Ovary (tissue), 3 donors: ENCODE measurements at regions not wholly inside any gene's neighbourhood (a gene's known extent, or its start where the extent isn't known, plus 50 kb on each side); places are given as distances from the start of the nearest gene placed in this dataset.

Source experiments
- EP300 ChIP-seq: sonication (generic); formaldehyde crosslinking; IDR thresholded peaks from one replicate; pipeline ENCODE4 v1.6.1; 2017; ENCODE audit warnings: antibody characterized with exemption
- POLR2A ChIP-seq: fragments of 450-650 bp; IDR thresholded peaks from one replicate; pipeline ENCODE4 v1.6.1; 2017; ENCODE audit warnings: antibody characterized with exemption, mild to moderate bottlenecking, moderate library complexity
- TF ChIP-seq, protein P1 (sequence below), 3 donors: fragments of 450-650 bp in 2 of 3; fragments of 200-600 bp in 1 of 3; IDR thresholded peaks; one replicate each; pipeline versions ENCODE4 v1.5.1 to v1.8.0; 2016 to 2022; ENCODE audit warnings: antibody characterized with exemption in 3 of 3, mild to moderate bottlenecking in 1 of 3
- donor health status: DM: no; HTN: no; CAD: no.

DNA sequence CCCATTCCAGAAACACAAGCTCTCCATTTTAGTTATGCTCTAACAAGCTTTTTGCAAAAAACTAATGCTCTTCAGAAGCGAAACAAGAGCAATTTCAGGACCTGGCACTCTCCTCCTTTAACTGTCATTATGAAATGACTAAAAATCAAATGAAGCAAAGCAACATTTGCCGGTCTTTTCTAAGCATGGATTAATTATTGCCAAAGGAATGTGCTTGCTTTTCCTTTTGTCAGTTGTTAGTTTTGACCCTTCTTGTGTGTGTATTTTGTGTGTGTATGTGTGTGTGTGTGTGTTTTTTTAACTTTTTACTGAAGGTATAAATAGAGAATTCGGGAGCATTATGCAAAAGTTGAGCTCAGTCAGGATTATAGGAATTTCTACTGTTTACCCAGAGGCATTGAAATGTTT is 509.1 kb downstream of the TUSC7 start:
- TF ChIP-seq POLR2A = no peak
- TF ChIP-seq, protein P1, sequence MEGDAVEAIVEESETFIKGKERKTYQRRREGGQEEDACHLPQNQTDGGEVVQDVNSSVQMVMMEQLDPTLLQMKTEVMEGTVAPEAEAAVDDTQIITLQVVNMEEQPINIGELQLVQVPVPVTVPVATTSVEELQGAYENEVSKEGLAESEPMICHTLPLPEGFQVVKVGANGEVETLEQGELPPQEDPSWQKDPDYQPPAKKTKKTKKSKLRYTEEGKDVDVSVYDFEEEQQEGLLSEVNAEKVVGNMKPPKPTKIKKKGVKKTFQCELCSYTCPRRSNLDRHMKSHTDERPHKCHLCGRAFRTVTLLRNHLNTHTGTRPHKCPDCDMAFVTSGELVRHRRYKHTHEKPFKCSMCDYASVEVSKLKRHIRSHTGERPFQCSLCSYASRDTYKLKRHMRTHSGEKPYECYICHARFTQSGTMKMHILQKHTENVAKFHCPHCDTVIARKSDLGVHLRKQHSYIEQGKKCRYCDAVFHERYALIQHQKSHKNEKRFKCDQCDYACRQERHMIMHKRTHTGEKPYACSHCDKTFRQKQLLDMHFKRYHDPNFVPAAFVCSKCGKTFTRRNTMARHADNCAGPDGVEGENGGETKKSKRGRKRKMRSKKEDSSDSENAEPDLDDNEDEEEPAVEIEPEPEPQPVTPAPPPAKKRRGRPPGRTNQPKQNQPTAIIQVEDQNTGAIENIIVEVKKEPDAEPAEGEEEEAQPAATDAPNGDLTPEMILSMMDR (IDR thresholded peaks at IDR 0.05) = no peak
- TF ChIP-seq EP300 = no peak
